IMR-90 (cell line): ENCODE measurements at regions not wholly inside any gene's neighbourhood (a gene's known extent, or its start where the extent isn't known, plus 50 kb on each side); places are given as distances from the start of the nearest gene placed in this dataset.

Experiments
- ATAC-seq: fragments of 200-7000 bp; cut with Tn5 transposase; 2 replicates; pipeline ENCODE4 v1.9.1; 2020; ENCODE audit warnings: low read depth, mild to moderate bottlenecking, moderate library complexity
- BruUV-seq: library from RNA; stranded (reverse); fragments of 400-500 nt; replicated peaks from 2 replicates; lab custom pipeline; 2021; lab: Mats Ljungman, UMichigan
- CTCF ChIA-PET: fragments of 300-600 bp; formaldehyde crosslinking; extraction: SDS; loops from one replicate; lab custom pipeline; 2021; ENCODE audit warnings: antibody characterized with exemption; lab: Yijun Ruan, JAX
- POLR2A ChIA-PET: fragments of 300-600 bp; sonication (Branson Sonifier 250); formaldehyde crosslinking; loops from one replicate; lab custom pipeline; 2022; ENCODE audit warnings: antibody characterized with exemption; ENCODE audit not compliant: unreplicated experiment; lab: Charles Lee
- DNase-seq: peaks from one replicate; pipeline ENCODE4 v3.0.0; 2013
- H2AFZ ChIP-seq: replicated peaks from 2 replicates; pipeline ENCODE3; 2013; ENCODE audit warnings: low read length, mild to moderate bottlenecking; ENCODE audit not compliant: poor library complexity
- H2AK5ac ChIP-seq: 2 replicates; pipeline ENCODE4 v1.6.1; 2013; ENCODE audit warnings: low read depth, low read length, inconsistent platforms
- H2AK9ac ChIP-seq: replicated peaks from 2 replicates; pipeline ENCODE3; 2013; ENCODE audit warnings: mild to moderate bottlenecking, low read depth, low read length, moderate library complexity; ENCODE audit not compliant: poor library complexity
- H2BK120ac ChIP-seq: 2 replicates; pipeline ENCODE4 v1.6.1; 2013; ENCODE audit warnings: low read depth, low read length, inconsistent platforms
- H2BK15ac ChIP-seq: 3 replicates; pipeline ENCODE4 v1.6.1; 2013; ENCODE audit warnings: low read depth, low read length, inconsistent platforms
- H2BK20ac ChIP-seq: 2 replicates; pipeline ENCODE4 v1.6.1; 2013; ENCODE audit warnings: low read depth, mild to moderate bottlenecking, inconsistent platforms, low read length, moderate library complexity
- H2BK5ac ChIP-seq: 2 replicates; pipeline ENCODE4 v1.6.1; 2013; ENCODE audit warnings: mild to moderate bottlenecking, low read depth, low read length, inconsistent platforms; ENCODE audit not compliant: poor library complexity, severe bottlenecking
- H3K14ac ChIP-seq: replicated peaks from 2 replicates; pipeline ENCODE4 v1.6.1; 2013; ENCODE audit warnings: low read depth, low read length, inconsistent platforms
- H3K18ac ChIP-seq: 2 replicates; pipeline ENCODE4 v1.6.1; 2013; ENCODE audit warnings: low read depth, low read length, control low read depth
- H3K23ac ChIP-seq: 2 replicates; pipeline ENCODE4 v1.6.1; 2013; ENCODE audit warnings: low read depth, low read length, inconsistent platforms
- H3K27ac ChIP-seq: 2 replicates; pipeline ENCODE4 v1.5.1; 2013; ENCODE audit warnings: mild to moderate bottlenecking, control low read depth, low read length; ENCODE audit not compliant: insufficient read depth
- H3K27me3 ChIP-seq: 2 replicates; pipeline ENCODE4 v1.6.1; 2013; ENCODE audit warnings: low read length; ENCODE audit not compliant: control insufficient read depth, insufficient read depth
- H3K36me3 ChIP-seq: 2 replicates; pipeline ENCODE4 v1.6.1; 2013; ENCODE audit warnings: low read length, mixed read lengths; ENCODE audit not compliant: control insufficient read depth, insufficient read depth
- H3K4ac ChIP-seq: 2 replicates; pipeline ENCODE4 v1.6.1; 2013; ENCODE audit warnings: low read depth, low read length, inconsistent platforms
- H3K4me1 ChIP-seq: 2 replicates; pipeline ENCODE4 v1.6.1; 2013; ENCODE audit warnings: low read length, mixed read lengths; ENCODE audit not compliant: control insufficient read depth, insufficient read depth
- H3K4me2 ChIP-seq: 2 replicates; pipeline ENCODE4 v1.6.1; 2013; ENCODE audit warnings: low read depth, mild to moderate bottlenecking, control low read depth, low read length, moderate library complexity
- H3K4me3 ChIP-seq: 2 replicates; pipeline ENCODE4 v1.5.1; 2013; ENCODE audit warnings: low read depth, mild to moderate bottlenecking, control low read depth, low read length, moderate library complexity; ENCODE audit not compliant: insufficient read depth
- H3K56ac ChIP-seq: 2 replicates; pipeline ENCODE4 v1.6.1; 2013; ENCODE audit warnings: low read length, inconsistent platforms; ENCODE audit not compliant: insufficient read depth; ENCODE audit errors: extremely low read depth
- H3K79me1 ChIP-seq, 2 experiments: 2 replicates each; pipeline ENCODE4 v1.6.1; 2013; ENCODE audit warnings: low read length in 2 of 2, inconsistent platforms in 1 of 2, low read depth in 1 of 2
- H3K9ac ChIP-seq: 2 replicates; pipeline ENCODE4 v1.6.1; 2013; ENCODE audit warnings: low read depth, low read length, control low read depth
- H3K9me1 ChIP-seq: 2 replicates; pipeline ENCODE4 v1.6.1; 2013; ENCODE audit warnings: low read length, inconsistent platforms; ENCODE audit not compliant: insufficient read depth
- H3K9me3 ChIP-seq: 2 replicates; pipeline ENCODE4 v1.6.1; 2013; ENCODE audit warnings: low read length; ENCODE audit not compliant: control insufficient read depth, insufficient read depth
- H4K20me1 ChIP-seq: 2 replicates; pipeline ENCODE4 v1.6.1; 2013; ENCODE audit warnings: low read length, inconsistent platforms; ENCODE audit not compliant: insufficient read depth
- H4K5ac ChIP-seq: 2 replicates; pipeline ENCODE4 v1.6.1; 2013; ENCODE audit warnings: mild to moderate bottlenecking, low read depth, low read length, control low read depth
- H4K8ac ChIP-seq, 2 experiments: 2 replicates each; pipeline ENCODE4 v1.6.1; 2013; ENCODE audit warnings: low read depth in 2 of 2, low read length in 2 of 2, control low read depth in 1 of 2, inconsistent platforms in 1 of 2
- H4K91ac ChIP-seq: 2 replicates; pipeline ENCODE4 v1.6.1; 2013; ENCODE audit warnings: low read depth, low read length, inconsistent platforms; ENCODE audit not compliant: insufficient read depth
- BHLHE40 ChIP-seq: fragments of 150-350 bp; IDR thresholded peaks from 2 replicates; pipeline ENCODE4 v1.6.1; 2016; ENCODE audit warnings: mild to moderate bottlenecking, low read depth, low read length
- CEBPB ChIP-seq: IDR thresholded peaks from 2 replicates; pipeline ENCODE4 v1.6.1; 2012; ENCODE audit warnings: low read depth, low read length, improper control_type of control experiment
- CHD1 ChIP-seq: IDR thresholded peaks from 2 replicates; pipeline ENCODE4 v1.6.1; 2012; ENCODE audit warnings: low read depth, low read length, improper control_type of control experiment
- FOS ChIP-seq: fragments of 150-350 bp; IDR thresholded peaks from 2 replicates; pipeline ENCODE4 v1.6.1; 2016; ENCODE audit warnings: low read depth, low read length
- MAFK ChIP-seq: IDR thresholded peaks from 2 replicates; pipeline ENCODE4 v1.6.1; 2012; ENCODE audit warnings: low read depth, low read length, improper control_type of control experiment
- MAZ ChIP-seq: IDR thresholded peaks from 2 replicates; pipeline ENCODE4 v1.6.1; 2012; ENCODE audit warnings: low read depth, mild to moderate bottlenecking, low read length, improper control_type of control experiment, moderate library complexity, borderline replicate concordance
- MXI1 ChIP-seq: IDR thresholded peaks from 2 replicates; pipeline ENCODE4 v1.6.1; 2012; ENCODE audit warnings: low read depth, mild to moderate bottlenecking, low read length, moderate library complexity, borderline replicate concordance
- NFE2L2 ChIP-seq: fragments of 150-350 bp; IDR thresholded peaks from 2 replicates; pipeline ENCODE4 v1.6.1; 2016; ENCODE audit warnings: low read depth, mild to moderate bottlenecking, low read length
- POLR2A ChIP-seq: IDR thresholded peaks from 2 replicates; pipeline ENCODE4 v1.6.1; 2012; ENCODE audit warnings: mild to moderate bottlenecking, low read depth, low read length
- RCOR1 ChIP-seq: IDR thresholded peaks from 2 replicates; pipeline ENCODE4 v1.6.1; 2012; ENCODE audit warnings: mild to moderate bottlenecking, low read length, improper control_type of control experiment; ENCODE audit not compliant: insufficient replicate concordance
- RFX5 ChIP-seq: IDR thresholded peaks from 2 replicates; pipeline ENCODE4 v1.8.0; 2012; ENCODE audit warnings: low read depth, mild to moderate bottlenecking, low read length, moderate library complexity
- SMC3 ChIP-seq: fragments of 150-350 bp; IDR thresholded peaks from 2 replicates; pipeline ENCODE4 v1.6.1; 2016; ENCODE audit warnings: low read depth, mild to moderate bottlenecking, antibody characterized with exemption, low read length, moderate library complexity
- WGBS, 2 experiments: methylation state at CpG; one replicate each; pipeline versions ENCODE4 v1.1.5 to v1.1.7; 2013; ENCODE audit warnings: missing lambda C conversion rate in 2 of 2; ENCODE audit not compliant: insufficient read length in 1 of 2; ENCODE audit errors: extremely low coverage in 2 of 2; 5-methylcytosine and 5-hydroxymethylcytosine counted together
- dilution Hi-C: fragments of 300-500 bp; cut with HindIII; formaldehyde crosslinking; loops from one replicate; pipeline ENCODE4 v1.14.3; 2018; ENCODE audit warnings: low sequenced_read_pairs; ENCODE audit not compliant: unreplicated experiment
- in situ Hi-C: fragments of 300-500 bp; cut with MboI; formaldehyde crosslinking; loops from 3 replicates; pipeline ENCODE4 v1.14.3; 2019; ENCODE audit warnings: low sequenced_read_pairs, inconsistent platforms, mixed read lengths
- intact Hi-C: fragments of 100-400 bp; cut with micrococcal nuclease; formaldehyde crosslinking; loops from 2 replicates; pipeline ENCODE4 v1.10.0; 2022
- TF ChIP-seq, protein P1 (sequence below): fragments of 150-350 bp; IDR thresholded peaks from 2 replicates; pipeline ENCODE4 v1.6.1; 2016; ENCODE audit warnings: low read depth, mild to moderate bottlenecking, low read length, moderate library complexity, borderline replicate concordance
- TF ChIP-seq, protein P2 (sequence below): conservative IDR thresholded peaks from 2 replicates; pipeline ENCODE4 v1.5.1; 2012; ENCODE audit warnings: mild to moderate bottlenecking, low read depth, low read length, improper control_type of control experiment
- TF ChIP-seq, protein P3 (sequence below): fragments of 150-350 bp; IDR thresholded peaks from 2 replicates; pipeline ENCODE4 v1.6.1; 2017; ENCODE audit warnings: mild to moderate bottlenecking, antibody characterized with exemption, low read length, low read depth

DNA sequence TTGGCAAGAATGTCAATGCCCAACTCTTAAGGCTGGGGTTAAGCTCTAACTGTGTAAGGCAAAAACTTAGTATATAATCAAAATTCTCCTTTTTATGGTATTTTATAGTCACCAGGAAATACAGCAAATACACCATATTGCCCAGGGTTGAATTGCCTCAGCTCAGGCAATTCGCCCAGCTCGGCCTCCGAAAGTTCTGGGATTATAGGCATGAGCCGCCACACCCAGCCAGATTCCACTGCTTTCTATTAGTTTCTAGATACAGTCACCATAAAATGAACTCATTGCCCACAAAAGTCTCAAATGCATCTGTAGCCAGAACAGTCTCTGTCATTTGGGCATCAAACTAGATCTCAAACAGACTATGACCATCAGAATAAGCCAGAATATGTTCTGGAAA, 238.7 kb upstream of the TOX3 start:
- Histone ChIP-seq H3K23ac (no peak overlapping the region), H4K91ac (no peak overlapping the region), H3K18ac (no peak overlapping the region), H4K8ac (no peak overlapping the region), H3K9me3 (peaks cover 6% of the 10 kb centered on the region; the same call in 1 of the 2 replicates), H2BK120ac (no peak overlapping the region), H4K20me1 (no peaks in the 10 kb centered on the region), H4K5ac (no peak overlapping the region), H3K4me1 (no peaks in the 10 kb centered on the region), H3K9ac (no peak overlapping the region), H3K36me3 (no peaks in the 10 kb centered on the region), H2AK5ac (no peak overlapping the region), H2BK5ac (no peak overlapping the region), H3K14ac (no peak overlapping the region), H3K79me1 (no peaks in the 10 kb centered on the region), H2AFZ (no peak overlapping the region), H2BK20ac (no peak overlapping the region), H2BK15ac (no peak overlapping the region), H3K56ac (no peak overlapping the region), H3K4ac (no peak overlapping the region), H3K27ac (no peak overlapping the region), H3K9me1 (no peaks in the 10 kb centered on the region), H3K4me3 (no peak overlapping the region), H2AK9ac (no peak overlapping the region), H3K27me3 (no peaks in the 10 kb centered on the region), H3K4me2 (no peak overlapping the region)
- intact Hi-C loops: no loop called here
- POLR2A ChIA-PET: no interaction called here
- WGBS, 2 experiments: 81% methylated on average over 4 of the region's 4 CpGs; no CpG with 5 or more reads in 1 of the 2 experiments
- TF ChIP-seq MAFK: no peak
- TF ChIP-seq CEBPB: no peak
- TF ChIP-seq RFX5: no peak
- TF ChIP-seq FOS: no peak
- TF ChIP-seq, protein P1, sequence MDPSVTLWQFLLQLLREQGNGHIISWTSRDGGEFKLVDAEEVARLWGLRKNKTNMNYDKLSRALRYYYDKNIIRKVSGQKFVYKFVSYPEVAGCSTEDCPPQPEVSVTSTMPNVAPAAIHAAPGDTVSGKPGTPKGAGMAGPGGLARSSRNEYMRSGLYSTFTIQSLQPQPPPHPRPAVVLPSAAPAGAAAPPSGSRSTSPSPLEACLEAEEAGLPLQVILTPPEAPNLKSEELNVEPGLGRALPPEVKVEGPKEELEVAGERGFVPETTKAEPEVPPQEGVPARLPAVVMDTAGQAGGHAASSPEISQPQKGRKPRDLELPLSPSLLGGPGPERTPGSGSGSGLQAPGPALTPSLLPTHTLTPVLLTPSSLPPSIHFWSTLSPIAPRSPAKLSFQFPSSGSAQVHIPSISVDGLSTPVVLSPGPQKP: no peak
- no peak for TF ChIP-seq POLR2A
- no peak for TF ChIP-seq CHD1
- no peak for TF ChIP-seq NFE2L2
- TF ChIP-seq, protein P2, sequence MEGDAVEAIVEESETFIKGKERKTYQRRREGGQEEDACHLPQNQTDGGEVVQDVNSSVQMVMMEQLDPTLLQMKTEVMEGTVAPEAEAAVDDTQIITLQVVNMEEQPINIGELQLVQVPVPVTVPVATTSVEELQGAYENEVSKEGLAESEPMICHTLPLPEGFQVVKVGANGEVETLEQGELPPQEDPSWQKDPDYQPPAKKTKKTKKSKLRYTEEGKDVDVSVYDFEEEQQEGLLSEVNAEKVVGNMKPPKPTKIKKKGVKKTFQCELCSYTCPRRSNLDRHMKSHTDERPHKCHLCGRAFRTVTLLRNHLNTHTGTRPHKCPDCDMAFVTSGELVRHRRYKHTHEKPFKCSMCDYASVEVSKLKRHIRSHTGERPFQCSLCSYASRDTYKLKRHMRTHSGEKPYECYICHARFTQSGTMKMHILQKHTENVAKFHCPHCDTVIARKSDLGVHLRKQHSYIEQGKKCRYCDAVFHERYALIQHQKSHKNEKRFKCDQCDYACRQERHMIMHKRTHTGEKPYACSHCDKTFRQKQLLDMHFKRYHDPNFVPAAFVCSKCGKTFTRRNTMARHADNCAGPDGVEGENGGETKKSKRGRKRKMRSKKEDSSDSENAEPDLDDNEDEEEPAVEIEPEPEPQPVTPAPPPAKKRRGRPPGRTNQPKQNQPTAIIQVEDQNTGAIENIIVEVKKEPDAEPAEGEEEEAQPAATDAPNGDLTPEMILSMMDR: no peak
- TF ChIP-seq RCOR1: no peak
- TF ChIP-seq, protein P3, sequence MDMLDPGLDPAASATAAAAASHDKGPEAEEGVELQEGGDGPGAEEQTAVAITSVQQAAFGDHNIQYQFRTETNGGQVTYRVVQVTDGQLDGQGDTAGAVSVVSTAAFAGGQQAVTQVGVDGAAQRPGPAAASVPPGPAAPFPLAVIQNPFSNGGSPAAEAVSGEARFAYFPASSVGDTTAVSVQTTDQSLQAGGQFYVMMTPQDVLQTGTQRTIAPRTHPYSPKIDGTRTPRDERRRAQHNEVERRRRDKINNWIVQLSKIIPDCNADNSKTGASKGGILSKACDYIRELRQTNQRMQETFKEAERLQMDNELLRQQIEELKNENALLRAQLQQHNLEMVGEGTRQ: no peak
- TF ChIP-seq MAZ: no peak
- TF ChIP-seq BHLHE40: no peak
- TF ChIP-seq SMC3: no peak
- TF ChIP-seq MXI1: no peak
- no peak for DNase-seq
- in situ Hi-C loops: no loop called here
- ATAC-seq: no peak
- dilution Hi-C loops: no loop called here
- BruUV-seq: no TSS peak
- CTCF ChIA-PET: no interaction called here
